GM19467 (cell line): ENCODE measurements at regions not wholly inside any gene's neighbourhood (a gene's known extent, or its start where the extent isn't known, plus 50 kb on each side); places are given as distances from the start of the nearest gene placed in this dataset.

Experiments used
- ATAC-seq: cut with Tn5 transposase; IDR thresholded peaks from one replicate; pipeline ENCODE4 v1.9.1; 2021; ENCODE audit warnings: mild to moderate bottlenecking, moderate library complexity; ENCODE audit not compliant: unreplicated experiment

- ATAC-seq: no peak
Observed at GRCh38 chr7:68671671-68672070, 926.6 kb upstream of the AUTS2 start.

GRCh38 chr7:68674826-68675225, 923.4 kb upstream of the AUTS2 start:
- ATAC-seq: no peak

GRCh38 chr7:68676813-68677535, 921.3 kb upstream of the AUTS2 start:
- no peak for ATAC-seq

GRCh38 chr7:68678196-68678595, 920.1 kb upstream of the AUTS2 start:
- no peak for ATAC-seq

- no peak for ATAC-seq
Observed at GRCh38 chr7:68679459-68680234, 918.6 kb upstream of the AUTS2 start.

- ATAC-seq: no peak
Observed at GRCh38 chr7:68680235-68680872, 917.9 kb upstream of the AUTS2 start.

GRCh38 chr7:68682910-68683309, 915.4 kb upstream of the AUTS2 start:
- no peak for ATAC-seq

GRCh38 chr7:68684246-68684839, 913.9 kb upstream of the AUTS2 start:
- ATAC-seq: no peak

- no peak for ATAC-seq
Observed at GRCh38 chr7:68684996-68685395, 913.3 kb upstream of the AUTS2 start.

GRCh38 chr7:68688416-68689086, 909.7 kb upstream of the AUTS2 start:
- ATAC-seq: no peak

GRCh38 chr7:68689087-68689433, 909.2 kb upstream of the AUTS2 start:
- ATAC-seq: no peak

- no peak for ATAC-seq
Observed at GRCh38 chr7:68691261-68692216, 906.7 kb upstream of the AUTS2 start.

GRCh38 chr7:68692511-68692910, 905.8 kb upstream of the AUTS2 start:
- ATAC-seq: no peak

GRCh38 chr7:68694656-68695055, 903.6 kb upstream of the AUTS2 start:
- ATAC-seq: no peak

- no peak for ATAC-seq
Observed at GRCh38 chr7:68697796-68698280, 900.4 kb upstream of the AUTS2 start.

GRCh38 chr7:68699090-68699711, 899.1 kb upstream of the AUTS2 start:
- ATAC-seq: no peak

GRCh38 chr7:68700414-68700813, 897.9 kb upstream of the AUTS2 start:
- no peak for ATAC-seq

- no peak for ATAC-seq
Observed at GRCh38 chr7:68706291-68706690, 892.0 kb upstream of the AUTS2 start.

GRCh38 chr7:68707159-68707558, 891.1 kb upstream of the AUTS2 start:
- no peak for ATAC-seq
